HEK293 (cell line): ENCODE measurements at regions not wholly inside any gene's neighbourhood (a gene's known extent, or its start where the extent isn't known, plus 50 kb on each side); places are given as distances from the start of the nearest gene placed in this dataset.

ENCODE experiments used
- CTCF ChIA-PET: fragments of 350-600 bp; formaldehyde crosslinking; extraction: SDS; loops from one replicate; lab custom pipeline; 2021; ENCODE audit warnings: antibody characterized with exemption; lab: Yijun Ruan, JAX
- POLR2A ChIA-PET: fragments of 300-600 bp; formaldehyde crosslinking; extraction: SDS; loops from one replicate; lab custom pipeline; 2020; ENCODE audit warnings: antibody characterized with exemption, inconsistent platforms; lab: Yijun Ruan, JAX
- H3K27ac ChIP-seq: fragments of 200-500 bp; sonication (Bioruptor generic); 2 replicates; pipeline ENCODE4 v1.5.1; 2014; ENCODE audit warnings: low read depth, low read length, control low read depth, inconsistent platforms; ENCODE audit errors: extremely low read depth
- H3K36me3 ChIP-seq, 2 experiments: fragments of 200-500 bp in 1 of 2; sonication (Bioruptor generic) in 1 of 2; 1 replicate in 1 of 2; 2 replicates in 1 of 2; pipeline ENCODE4 v1.5.1; 2014 to 2017; ENCODE audit warnings: inconsistent platforms in 2 of 2, low read length in 2 of 2; ENCODE audit not compliant: control insufficient read depth in 2 of 2, insufficient read depth in 1 of 2
- H3K4me1 ChIP-seq: fragments of 200-500 bp; sonication (Bioruptor generic); 2 replicates; pipeline ENCODE4 v1.5.1; 2014; ENCODE audit warnings: mild to moderate bottlenecking, low read length, inconsistent platforms; ENCODE audit not compliant: control insufficient read depth, insufficient read depth
- H3K4me3 ChIP-seq: 2 replicates; pipeline ENCODE4 v1.5.1; 2011; ENCODE audit warnings: low read depth, mild to moderate bottlenecking, control low read depth, low read length, moderate library complexity
- H3K9me3 ChIP-seq: fragments of 200-500 bp; sonication (Bioruptor generic); 2 replicates; pipeline ENCODE4 v1.5.1; 2014; ENCODE audit warnings: low read depth, low read length, inconsistent platforms; ENCODE audit not compliant: control insufficient read depth, insufficient read depth
- BCL11A ChIP-seq: fragments of 450-650 bp; formaldehyde crosslinking; IDR thresholded peaks from 2 replicates; pipeline ENCODE4 v1.5.1; 2016; ENCODE audit warnings: low read depth, missing biosample characterization, missing genetic modification characterization
- EGR2 ChIP-seq: fragments of 450-650 bp; formaldehyde crosslinking; IDR thresholded peaks from 2 replicates; pipeline ENCODE4 v1.5.1; 2016; ENCODE audit warnings: low read depth, missing biosample characterization, missing genetic modification characterization
- IKZF3 ChIP-seq: fragments of 450-650 bp; IDR thresholded peaks from 2 replicates; pipeline ENCODE4 v1.5.0; 2018; ENCODE audit warnings: missing biosample characterization, mild to moderate bottlenecking, missing genetic modification characterization, moderate library complexity
- MYNN ChIP-seq: fragments of 450-650 bp; formaldehyde crosslinking; IDR thresholded peaks from 2 replicates; pipeline ENCODE4 v1.5.1; 2016; ENCODE audit warnings: missing biosample characterization, missing genetic modification characterization, borderline replicate concordance
- SALL2 ChIP-seq: fragments of 450-650 bp; formaldehyde crosslinking; IDR thresholded peaks from 2 replicates; pipeline ENCODE4 v1.5.0; 2017; ENCODE audit warnings: missing biosample characterization, mild to moderate bottlenecking, missing genetic modification characterization, borderline replicate concordance
- SCRT1 ChIP-seq: fragments of 450-650 bp; formaldehyde crosslinking; IDR thresholded peaks from 2 replicates; pipeline ENCODE4 v1.5.1; 2016; ENCODE audit warnings: missing biosample characterization, missing genetic modification characterization, borderline replicate concordance
- SCRT2 ChIP-seq: fragments of 450-650 bp; formaldehyde crosslinking; IDR thresholded peaks from 2 replicates; pipeline ENCODE4 v1.5.1; 2016; ENCODE audit warnings: missing biosample characterization, missing genetic modification characterization
- SP7 ChIP-seq: fragments of 450-650 bp; formaldehyde crosslinking; IDR thresholded peaks from 2 replicates; pipeline ENCODE4 v1.5.1; 2016; ENCODE audit warnings: missing biosample characterization, missing genetic modification characterization
- WT1 ChIP-seq: fragments of 450-650 bp; formaldehyde crosslinking; IDR thresholded peaks from 2 replicates; pipeline ENCODE4 v1.5.1; 2016; ENCODE audit warnings: missing biosample characterization, missing genetic modification characterization
- ZBTB21 ChIP-seq: fragments of 450-650 bp; formaldehyde crosslinking; IDR thresholded peaks from 2 replicates; pipeline ENCODE4 v1.5.1; 2017; ENCODE audit warnings: missing biosample characterization, missing genetic modification characterization
- ZFP3 ChIP-seq: fragments of 450-650 bp; formaldehyde crosslinking; IDR thresholded peaks from 2 replicates; pipeline ENCODE4 v1.5.1; 2016; ENCODE audit warnings: low read depth, missing biosample characterization, missing genetic modification characterization
- ZNF16 ChIP-seq: fragments of 450-650 bp; formaldehyde crosslinking; IDR thresholded peaks from 2 replicates; pipeline ENCODE4 v1.5.1; 2016; ENCODE audit warnings: low read depth, missing biosample characterization, missing genetic modification characterization
- ZNF174 ChIP-seq: fragments of 450-650 bp; formaldehyde crosslinking; IDR thresholded peaks from 2 replicates; pipeline ENCODE4 v1.5.0; 2017; ENCODE audit warnings: missing biosample characterization, mild to moderate bottlenecking, missing genetic modification characterization
- ZNF335 ChIP-seq: fragments of 450-650 bp; formaldehyde crosslinking; conservative IDR thresholded peaks from 2 replicates; pipeline ENCODE4 v1.5.1; 2016; ENCODE audit warnings: missing biosample characterization, missing genetic modification characterization
- ZNF433 ChIP-seq: fragments of 450-650 bp; formaldehyde crosslinking; IDR thresholded peaks from 2 replicates; pipeline ENCODE4 v1.5.1; 2016; ENCODE audit warnings: missing biosample characterization, missing genetic modification characterization, low read depth
- ZNF610 ChIP-seq: fragments of 450-650 bp; formaldehyde crosslinking; IDR thresholded peaks from 2 replicates; pipeline ENCODE4 v1.5.1; 2016; ENCODE audit warnings: missing biosample characterization, missing genetic modification characterization, borderline replicate concordance
- ZNF621 ChIP-seq: fragments of 450-650 bp; formaldehyde crosslinking; IDR thresholded peaks from 2 replicates; pipeline ENCODE4 v1.5.1; 2017; ENCODE audit warnings: missing biosample characterization, missing genetic modification characterization
- ZNF623 ChIP-seq: fragments of 450-650 bp; formaldehyde crosslinking; IDR thresholded peaks from 2 replicates; pipeline ENCODE4 v1.5.1; 2016; ENCODE audit warnings: missing biosample characterization, missing genetic modification characterization
- ZNF76 ChIP-seq: fragments of 450-650 bp; formaldehyde crosslinking; IDR thresholded peaks from 2 replicates; pipeline ENCODE4; 2016; ENCODE audit warnings: low read depth, missing biosample characterization, missing genetic modification characterization, borderline replicate concordance
- ZNF776 ChIP-seq: fragments of 450-650 bp; formaldehyde crosslinking; IDR thresholded peaks from 2 replicates; pipeline ENCODE4 v1.5.0; 2017; ENCODE audit warnings: missing biosample characterization, missing genetic modification characterization, borderline replicate concordance
- ZSCAN23 ChIP-seq: fragments of 450-650 bp; formaldehyde crosslinking; IDR thresholded peaks from 2 replicates; pipeline ENCODE4 v1.5.1; 2016; ENCODE audit warnings: missing biosample characterization, missing genetic modification characterization
- TF ChIP-seq, protein P1 (sequence below): fragments of 450-650 bp; formaldehyde crosslinking; IDR thresholded peaks from 2 replicates; pipeline ENCODE4 v1.5.1; 2016; ENCODE audit warnings: missing biosample characterization, missing genetic modification characterization
- TF ChIP-seq, protein P2 (sequence below): fragments of 450-650 bp; formaldehyde crosslinking; IDR thresholded peaks from 2 replicates; pipeline ENCODE4 v1.5.1; 2017; ENCODE audit warnings: missing biosample characterization, missing genetic modification characterization
- TF ChIP-seq, protein P3 (sequence below): fragments of 450-650 bp; formaldehyde crosslinking; IDR thresholded peaks from 2 replicates; pipeline ENCODE4 v1.5.1; 2016; ENCODE audit warnings: missing biosample characterization, missing genetic modification characterization
- TF ChIP-seq, protein P4 (sequence below): fragments of 450-650 bp; formaldehyde crosslinking; IDR thresholded peaks from 2 replicates; pipeline ENCODE4 v1.5.1; 2016; ENCODE audit warnings: missing biosample characterization, missing genetic modification characterization

DNA sequence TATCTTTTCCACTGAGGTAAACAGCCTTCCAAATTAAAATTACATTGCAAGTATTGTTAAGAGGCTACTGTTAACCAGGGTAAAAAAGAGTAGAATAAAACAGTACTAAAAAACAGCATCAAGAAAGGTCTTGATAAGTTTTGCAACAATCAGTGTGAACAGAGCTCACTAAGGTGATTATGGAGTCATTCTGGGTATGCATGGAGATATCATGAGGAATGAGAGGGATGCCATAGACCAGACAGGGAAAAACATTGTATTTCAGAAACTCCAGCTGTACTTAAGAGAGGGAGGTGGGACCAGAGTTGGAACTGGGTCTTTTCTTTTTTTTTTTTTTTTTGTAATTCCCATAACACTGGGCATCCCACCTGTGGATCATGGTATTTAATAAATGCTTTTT is 549.6 kb downstream of the INHBA start (continued):
- TF ChIP-seq, protein P1, sequence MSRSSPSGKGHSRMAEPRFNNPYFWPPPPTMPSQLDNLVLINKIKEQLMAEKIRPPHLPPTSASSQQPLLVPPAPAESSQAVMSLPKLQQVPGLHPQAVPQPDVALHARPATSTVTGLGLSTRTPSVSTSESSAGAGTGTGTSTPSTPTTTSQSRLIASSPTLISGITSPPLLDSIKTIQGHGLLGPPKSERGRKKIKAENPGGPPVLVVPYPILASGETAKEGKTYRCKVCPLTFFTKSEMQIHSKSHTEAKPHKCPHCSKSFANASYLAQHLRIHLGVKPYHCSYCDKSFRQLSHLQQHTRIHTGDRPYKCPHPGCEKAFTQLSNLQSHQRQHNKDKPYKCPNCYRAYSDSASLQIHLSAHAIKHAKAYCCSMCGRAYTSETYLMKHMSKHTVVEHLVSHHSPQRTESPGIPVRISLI (tag by site-specific recombination): no peak
- TF ChIP-seq IKZF3: no peak
- no peak for TF ChIP-seq SCRT2 (tag by site-specific recombination)
- TF ChIP-seq ZBTB21 (tag by site-specific recombination): no peak
- TF ChIP-seq EGR2: no peak
- no peak for TF ChIP-seq ZNF623
- no peak for TF ChIP-seq ZNF335 (tag by site-specific recombination)
- TF ChIP-seq ZSCAN23 (tag by site-specific recombination): no peak
- TF ChIP-seq, all 188 proteins: peak for 0

DNA sequence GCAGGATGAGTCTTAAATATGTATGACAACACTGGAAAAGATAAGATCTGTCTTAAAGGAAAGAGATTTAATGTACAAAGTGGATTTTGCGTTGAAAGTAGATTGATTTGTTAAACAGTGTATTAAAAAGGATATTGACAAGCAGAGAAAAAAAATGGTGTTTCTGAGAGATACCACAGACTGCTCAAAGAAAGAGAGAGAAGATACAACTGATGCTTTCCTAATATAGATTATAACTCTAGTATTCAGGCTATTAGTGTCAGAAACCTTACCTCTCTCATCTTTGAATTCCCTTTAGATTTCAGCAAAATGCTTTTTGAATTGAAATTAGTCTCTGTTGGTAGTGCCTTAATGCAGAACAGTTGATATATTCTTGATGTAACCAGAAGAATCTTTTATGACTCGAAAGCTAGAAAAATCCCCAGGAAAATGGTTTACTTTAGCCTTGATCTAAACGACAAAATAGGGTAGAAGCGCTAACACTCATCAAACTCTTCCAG is 550.7 kb downstream of the INHBA start:
- no peak overlapping the region for H3K27ac ChIP-seq
- no peaks in the 10 kb centered on the region for H3K36me3 ChIP-seq
- no peaks in the 10 kb centered on the region for H3K9me3 ChIP-seq
- peaks cover 12% of the 10 kb centered on the region for H3K4me1 ChIP-seq
- ChIA-PET POLR2A (no interaction called here), CTCF (no interaction called here)
- TF ChIP-seq SP7 (tag by site-specific recombination) (no peak), ZNF16 (tag by site-specific recombination) (no peak), ZNF174 (tag by site-specific recombination) (no peak), BCL11A (tag by site-specific recombination) (no peak), ZNF621 (no peak)
- TF ChIP-seq, protein P2, sequence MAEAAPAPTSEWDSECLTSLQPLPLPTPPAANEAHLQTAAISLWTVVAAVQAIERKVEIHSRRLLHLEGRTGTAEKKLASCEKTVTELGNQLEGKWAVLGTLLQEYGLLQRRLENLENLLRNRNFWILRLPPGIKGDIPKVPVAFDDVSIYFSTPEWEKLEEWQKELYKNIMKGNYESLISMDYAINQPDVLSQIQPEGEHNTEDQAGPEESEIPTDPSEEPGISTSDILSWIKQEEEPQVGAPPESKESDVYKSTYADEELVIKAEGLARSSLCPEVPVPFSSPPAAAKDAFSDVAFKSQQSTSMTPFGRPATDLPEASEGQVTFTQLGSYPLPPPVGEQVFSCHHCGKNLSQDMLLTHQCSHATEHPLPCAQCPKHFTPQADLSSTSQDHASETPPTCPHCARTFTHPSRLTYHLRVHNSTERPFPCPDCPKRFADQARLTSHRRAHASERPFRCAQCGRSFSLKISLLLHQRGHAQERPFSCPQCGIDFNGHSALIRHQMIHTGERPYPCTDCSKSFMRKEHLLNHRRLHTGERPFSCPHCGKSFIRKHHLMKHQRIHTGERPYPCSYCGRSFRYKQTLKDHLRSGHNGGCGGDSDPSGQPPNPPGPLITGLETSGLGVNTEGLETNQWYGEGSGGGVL (tag by site-specific recombination): no peak
- H3K4me3 ChIP-seq: no peak overlapping the region

DNA sequence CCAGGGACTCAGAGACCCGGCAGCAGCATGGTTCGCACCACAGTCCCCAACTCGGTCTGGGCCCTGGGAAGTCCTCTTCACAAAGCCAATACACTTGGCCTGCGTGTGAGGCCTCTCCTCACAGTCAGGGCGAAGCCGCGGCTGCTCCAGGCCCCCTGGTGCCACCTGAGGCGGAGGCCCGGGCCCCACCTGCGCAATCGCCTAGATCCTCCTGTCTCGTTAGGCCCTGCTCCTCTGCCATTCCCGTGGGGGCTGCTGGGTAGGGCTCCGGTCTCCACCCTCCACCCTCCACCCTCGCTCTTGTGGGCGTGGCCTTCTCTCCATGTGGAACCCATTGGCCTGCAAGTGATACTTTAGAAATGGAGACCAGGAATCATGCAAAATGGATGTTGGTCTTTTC is 553.3 kb downstream of the INHBA start:
- H3K4me3 ChIP-seq: no peak overlapping the region
- H3K36me3 ChIP-seq: no peaks in the 10 kb centered on the region
- ChIA-PET POLR2A (no interaction called here), CTCF (interaction anchor here (0.6 kb wide), 1 partner anchor 355 kb away, joined by 5 read pairs; no protein-coding TSS in a partner anchor)
- no peaks in the 10 kb centered on the region for H3K9me3 ChIP-seq
- no peak overlapping the region for H3K27ac ChIP-seq
- H3K4me1 ChIP-seq: peaks cover 14% of the 10 kb centered on the region
- TF ChIP-seq MYNN (tag by site-specific recombination) (no peak), ZNF76 (tag by site-specific recombination) (no peak), ZNF433 (tag by site-specific recombination) (no peak), ZFP3 (tag by site-specific recombination) (no peak), SCRT1 (no peak), ZNF776 (tag by site-specific recombination) (no peak), SALL2 (tag by site-specific recombination) (no peak), ZNF610 (no peak), WT1 (no peak)
- TF ChIP-seq, protein P3, sequence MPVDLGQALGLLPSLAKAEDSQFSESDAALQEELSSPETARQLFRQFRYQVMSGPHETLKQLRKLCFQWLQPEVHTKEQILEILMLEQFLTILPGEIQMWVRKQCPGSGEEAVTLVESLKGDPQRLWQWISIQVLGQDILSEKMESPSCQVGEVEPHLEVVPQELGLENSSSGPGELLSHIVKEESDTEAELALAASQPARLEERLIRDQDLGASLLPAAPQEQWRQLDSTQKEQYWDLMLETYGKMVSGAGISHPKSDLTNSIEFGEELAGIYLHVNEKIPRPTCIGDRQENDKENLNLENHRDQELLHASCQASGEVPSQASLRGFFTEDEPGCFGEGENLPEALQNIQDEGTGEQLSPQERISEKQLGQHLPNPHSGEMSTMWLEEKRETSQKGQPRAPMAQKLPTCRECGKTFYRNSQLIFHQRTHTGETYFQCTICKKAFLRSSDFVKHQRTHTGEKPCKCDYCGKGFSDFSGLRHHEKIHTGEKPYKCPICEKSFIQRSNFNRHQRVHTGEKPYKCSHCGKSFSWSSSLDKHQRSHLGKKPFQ (tag by site-specific recombination): no peak
- TF ChIP-seq, protein P4, sequence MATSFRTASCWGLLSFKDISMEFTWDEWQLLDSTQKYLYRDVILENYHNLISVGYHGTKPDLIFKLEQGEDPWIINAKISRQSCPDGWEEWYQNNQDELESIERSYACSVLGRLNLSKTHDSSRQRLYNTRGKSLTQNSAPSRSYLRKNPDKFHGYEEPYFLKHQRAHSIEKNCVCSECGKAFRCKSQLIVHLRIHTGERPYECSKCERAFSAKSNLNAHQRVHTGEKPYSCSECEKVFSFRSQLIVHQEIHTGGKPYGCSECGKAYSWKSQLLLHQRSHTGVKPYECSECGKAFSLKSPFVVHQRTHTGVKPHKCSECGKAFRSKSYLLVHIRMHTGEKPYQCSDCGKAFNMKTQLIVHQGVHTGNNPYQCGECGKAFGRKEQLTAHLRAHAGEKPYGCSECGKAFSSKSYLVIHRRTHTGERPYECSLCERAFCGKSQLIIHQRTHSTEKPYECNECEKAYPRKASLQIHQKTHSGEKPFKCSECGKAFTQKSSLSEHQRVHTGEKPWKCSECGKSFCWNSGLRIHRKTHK: no peak
- TF ChIP-seq, all 188 proteins: peak for 0
